SK-N-SH treated with all-trans-retinoic acid at 6 μM for 48 hours (cell line): ENCODE measurements at regions not wholly inside any gene's neighbourhood (a gene's known extent, or its start where the extent isn't known, plus 50 kb on each side); places are given as distances from the start of the nearest gene placed in this dataset.

Experiments
- ATAC-seq: fragments of 200-7000 bp; cut with Tn5 transposase; 3 replicates; pipeline ENCODE4 v1.9.1; 2020; ENCODE audit warnings: mild to moderate bottlenecking, moderate library complexity
- ARNTL ChIP-seq: fragments of 450-650 bp; formaldehyde crosslinking; IDR thresholded peaks from 2 replicates; pipeline ENCODE4 v1.5.0; 2020; ENCODE audit warnings: low read depth, mild to moderate bottlenecking, moderate library complexity, borderline replicate concordance
- BACH2 ChIP-seq: fragments of 250-450 bp; sonication (Bioruptor Pico); IDR thresholded peaks from 2 replicates; pipeline ENCODE4 v1.9.0; 2021; ENCODE audit warnings: mild to moderate bottlenecking, borderline replicate concordance
- CREB5 ChIP-seq: fragments of 250-450 bp; sonication (Bioruptor Pico); IDR thresholded peaks from 2 replicates; pipeline ENCODE4 v1.5.1; 2020; ENCODE audit warnings: low read depth, mild to moderate bottlenecking, moderate library complexity
- CSDC2 ChIP-seq: fragments of 250-450 bp; sonication (Bioruptor Pico); IDR thresholded peaks from 2 replicates; pipeline ENCODE4 v1.5.0; 2020; ENCODE audit warnings: mild to moderate bottlenecking, moderate library complexity
- CSRNP3 ChIP-seq: fragments of 250-450 bp; sonication (Bioruptor Pico); IDR thresholded peaks from 2 replicates; pipeline ENCODE4 v1.5.1; 2021; ENCODE audit warnings: mild to moderate bottlenecking, moderate library complexity
- ESRRG ChIP-seq: fragments of 250-450 bp; sonication (Bioruptor Pico); IDR thresholded peaks from 2 replicates; pipeline ENCODE4 v1.6.1; 2021; ENCODE audit warnings: mild to moderate bottlenecking
- GLIS3 ChIP-seq: fragments of 250-450 bp; sonication (Bioruptor Pico); IDR thresholded peaks from 2 replicates; pipeline ENCODE4 v1.5.0; 2020; ENCODE audit warnings: mild to moderate bottlenecking, moderate library complexity
- ISL1 ChIP-seq: fragments of 250-450 bp; sonication (Bioruptor Pico); IDR thresholded peaks from 2 replicates; pipeline ENCODE4 v2.1.2; 2022; ENCODE audit warnings: mild to moderate bottlenecking, moderate library complexity
- OSR1 ChIP-seq: fragments of 250-450 bp; sonication (Bioruptor Pico); IDR thresholded peaks from 2 replicates; pipeline ENCODE4 v1.8.0; 2022; ENCODE audit warnings: moderate library complexity, mild to moderate bottlenecking, inconsistent platforms
- PATZ1 ChIP-seq: fragments of 250-450 bp; sonication (Bioruptor Pico); IDR thresholded peaks from 2 replicates; pipeline ENCODE4 v1.8.0; 2020; ENCODE audit warnings: mild to moderate bottlenecking, moderate library complexity, borderline replicate concordance
- POU6F1 ChIP-seq: fragments of 250-450 bp; sonication (Bioruptor Pico); IDR thresholded peaks from 2 replicates; pipeline ENCODE4 v1.8.0; 2021; ENCODE audit warnings: low read depth, mild to moderate bottlenecking, moderate library complexity, borderline replicate concordance
- RARB ChIP-seq: fragments of 250-450 bp; sonication (Bioruptor Pico); IDR thresholded peaks from 2 replicates; pipeline ENCODE4 v1.8.0; 2021; ENCODE audit warnings: mild to moderate bottlenecking, moderate library complexity
- SNAI2 ChIP-seq: fragments of 250-450 bp; sonication (Bioruptor Pico); IDR thresholded peaks from 2 replicates; pipeline ENCODE4 v1.5.0; 2020; ENCODE audit warnings: mild to moderate bottlenecking, moderate library complexity
- TCF4 ChIP-seq: fragments of 250-450 bp; sonication (Bioruptor Pico); IDR thresholded peaks from 2 replicates; pipeline ENCODE4 v1.8.0; 2021; ENCODE audit warnings: mild to moderate bottlenecking, moderate library complexity, borderline replicate concordance
- TOX ChIP-seq: fragments of 250-450 bp; sonication (Bioruptor Pico); IDR thresholded peaks from 2 replicates; pipeline ENCODE4 v1.8.0; 2021; ENCODE audit warnings: mild to moderate bottlenecking, moderate library complexity, borderline replicate concordance
- TSHZ2 ChIP-seq: fragments of 250-450 bp; sonication (Bioruptor Pico); IDR thresholded peaks from 2 replicates; pipeline ENCODE4 v1.5.0; 2020; ENCODE audit warnings: mild to moderate bottlenecking, moderate library complexity
- ZC3H10 ChIP-seq: fragments of 250-450 bp; sonication (Bioruptor Pico); IDR thresholded peaks from 2 replicates; pipeline ENCODE4 v1.5.1; 2021; ENCODE audit warnings: mild to moderate bottlenecking, moderate library complexity
- ZFP3 ChIP-seq: fragments of 250-450 bp; sonication (Bioruptor Pico); IDR thresholded peaks from 2 replicates; pipeline ENCODE4 v1.5.0; 2020; ENCODE audit warnings: mild to moderate bottlenecking, moderate library complexity
- ZNF565 ChIP-seq: fragments of 450-650 bp; formaldehyde crosslinking; conservative IDR thresholded peaks from 2 replicates; pipeline ENCODE4 v1.5.0; 2020; ENCODE audit warnings: low read depth, mild to moderate bottlenecking, moderate library complexity
- ZNF8 ChIP-seq: fragments of 450-650 bp; formaldehyde crosslinking; IDR thresholded peaks from 2 replicates; pipeline ENCODE4 v1.5.0; 2020; ENCODE audit warnings: mild to moderate bottlenecking, moderate library complexity

GRCh38 chr4:134666640-134667039, 465.1 kb upstream of the PABPC4L start:
- no peak for TF ChIP-seq ZFP3 (CRISPR knock-in tag)
- no peak for TF ChIP-seq SNAI2
- no peak for TF ChIP-seq BACH2 (CRISPR knock-in tag)
- no peak for TF ChIP-seq TOX
- no peak for TF ChIP-seq ISL1 (CRISPR knock-in tag)
- TF ChIP-seq GLIS3: no peak
- no peak for TF ChIP-seq ESRRG (CRISPR knock-in tag)
- no peak for TF ChIP-seq ZNF565 (CRISPR knock-in tag)
- TF ChIP-seq POU6F1 (CRISPR knock-in tag): no peak
- TF ChIP-seq CSDC2: no peak
- no peak for TF ChIP-seq TCF4 (CRISPR knock-in tag)
- TF ChIP-seq ARNTL (CRISPR knock-in tag): no peak

GRCh38 chr4:134665429-134665828, 463.8 kb upstream of the PABPC4L start:
- no peak for TF ChIP-seq ESRRG (CRISPR knock-in tag)
- TF ChIP-seq TCF4 (CRISPR knock-in tag): no peak
- no peak for TF ChIP-seq ZNF565 (CRISPR knock-in tag)
- TF ChIP-seq ISL1 (CRISPR knock-in tag): no peak
- TF ChIP-seq, all 23 proteins: peak for 0
- ATAC-seq: no peak

More at GRCh38 chr4:134666640-134667039, 465.1 kb upstream of the PABPC4L start:
- no peak for ATAC-seq

GRCh38 chr4:134663742-134664141, 462.2 kb upstream of the PABPC4L start:
- TF ChIP-seq ISL1 (CRISPR knock-in tag): no peak
- TF ChIP-seq CREB5: no peak
- TF ChIP-seq TCF4 (CRISPR knock-in tag): no peak
- no peak for TF ChIP-seq ZFP3 (CRISPR knock-in tag)
- no peak for TF ChIP-seq GLIS3
- no peak for TF ChIP-seq TOX
- no peak for TF ChIP-seq RARB (CRISPR knock-in tag)
- TF ChIP-seq ZC3H10 (CRISPR knock-in tag): no peak
- TF ChIP-seq ZNF565 (CRISPR knock-in tag): no peak
- no peak for TF ChIP-seq SNAI2
- TF ChIP-seq OSR1 (CRISPR knock-in tag): no peak
- TF ChIP-seq POU6F1 (CRISPR knock-in tag): no peak
- TF ChIP-seq TSHZ2 (CRISPR knock-in tag): no peak
- no peak for TF ChIP-seq ARNTL (CRISPR knock-in tag)
- TF ChIP-seq CSDC2: no peak
- TF ChIP-seq CSRNP3: no peak
- no peak for TF ChIP-seq ZNF8 (CRISPR knock-in tag)
- no peak for ATAC-seq

GRCh38 chr4:134650461-134650860, 448.9 kb upstream of the PABPC4L start:
- ATAC-seq: no peak
- TF ChIP-seq ZNF565 (CRISPR knock-in tag) (no peak), TOX (no peak), CSDC2 (no peak), ESRRG (CRISPR knock-in tag) (no peak), CREB5 (no peak), PATZ1 (no peak), POU6F1 (CRISPR knock-in tag) (no peak), SNAI2 (no peak), ZC3H10 (CRISPR knock-in tag) (no peak), ZNF8 (CRISPR knock-in tag) (no peak)
